Kidney tubule cell (primary cell): ENCODE measurements at regions not wholly inside any gene's neighbourhood (a gene's known extent, or its start where the extent isn't known, plus 50 kb on each side); places are given as distances from the start of the nearest gene placed in this dataset.
"Not testable (repeated sequence)": the region's sequence is repeated elsewhere in the genome, so short reads cannot be mapped to it uniquely, and the experiment has no call there.

Experiments used
- DNase-seq: peaks from one replicate; pipeline ENCODE4 v3.0.0-alpha.2; 2018; ENCODE audit warnings: low spot score

DNA sequence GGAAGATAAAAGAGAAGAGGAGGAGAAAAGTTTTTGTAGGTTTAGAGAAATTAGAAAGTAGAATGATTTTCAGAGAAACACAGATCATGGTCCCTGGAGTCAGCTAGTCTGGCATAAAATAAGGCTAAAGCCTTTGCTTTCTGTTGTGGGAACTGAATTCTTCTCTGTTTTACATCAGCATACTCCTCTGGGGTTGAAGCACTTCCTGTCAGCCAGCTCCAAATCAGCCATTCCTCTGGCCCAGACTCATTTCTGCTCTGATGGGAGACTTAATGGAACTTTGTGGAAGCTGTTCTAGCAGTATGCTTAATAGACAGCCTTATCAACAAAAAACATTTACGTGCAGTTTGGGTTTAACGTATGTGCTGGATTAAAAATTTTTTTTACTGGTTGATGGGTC is 143.2 kb downstream of the HMHB1 start:
- no peak for DNase-seq

DNA sequence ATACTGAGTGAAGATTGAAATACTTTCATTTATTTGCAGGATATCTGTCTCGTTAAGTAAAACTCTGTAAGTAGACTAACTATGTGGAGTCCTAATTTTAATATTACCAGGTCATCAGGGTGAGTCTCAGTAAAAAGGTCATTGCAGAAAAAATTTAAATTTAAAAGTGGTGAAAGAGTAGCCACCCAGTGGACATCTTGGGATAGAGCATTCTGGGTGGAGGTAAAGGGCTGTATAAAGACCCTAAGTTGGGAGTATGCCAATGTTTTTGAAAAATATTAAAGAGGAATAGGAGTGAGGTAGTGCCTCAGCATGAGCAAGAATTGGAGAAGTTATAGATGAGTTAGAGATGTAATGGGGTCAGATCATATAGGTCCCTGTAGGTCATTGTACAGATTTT is 145.5 kb downstream of the HMHB1 start:
- no peak for DNase-seq

DNA sequence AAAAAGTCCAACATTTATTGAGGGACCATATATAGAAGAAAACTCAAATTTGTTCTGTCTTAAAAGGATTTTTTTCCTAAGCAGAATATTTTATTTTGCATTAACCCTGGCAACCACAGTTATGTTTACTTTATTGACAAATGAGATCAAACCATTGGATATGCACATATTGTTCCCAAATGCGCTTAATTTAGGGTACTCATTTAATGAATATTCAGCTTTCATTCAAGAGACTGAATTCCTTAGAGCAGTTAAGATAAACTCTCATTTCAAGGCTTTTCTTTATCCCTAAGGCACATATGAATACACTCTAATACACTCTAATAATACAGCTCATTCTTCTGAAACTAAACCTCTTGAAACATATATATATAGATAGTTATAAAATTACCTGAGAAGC is 150.2 kb downstream of the HMHB1 start:
- no peak for DNase-seq

DNA sequence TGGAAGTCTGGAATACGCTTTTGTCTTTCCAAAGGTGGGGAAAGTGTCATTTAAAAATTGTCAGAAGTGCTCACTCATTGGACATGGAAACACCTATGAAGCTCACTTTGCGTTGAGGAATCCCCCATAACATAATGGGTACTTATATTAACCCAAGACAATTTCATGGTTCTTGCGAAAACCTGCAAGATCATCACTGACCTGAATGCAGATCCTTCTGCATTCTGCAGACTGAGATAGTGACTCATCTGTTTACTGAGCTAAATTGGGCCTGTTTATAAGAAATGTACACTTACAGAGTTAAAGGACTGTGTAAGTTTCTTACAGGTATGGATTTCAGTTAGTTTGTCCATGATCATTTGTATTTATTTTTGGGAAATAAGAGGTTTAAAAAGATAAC is 153.0 kb downstream of the HMHB1 start:
- DNase-seq: no peak

DNA sequence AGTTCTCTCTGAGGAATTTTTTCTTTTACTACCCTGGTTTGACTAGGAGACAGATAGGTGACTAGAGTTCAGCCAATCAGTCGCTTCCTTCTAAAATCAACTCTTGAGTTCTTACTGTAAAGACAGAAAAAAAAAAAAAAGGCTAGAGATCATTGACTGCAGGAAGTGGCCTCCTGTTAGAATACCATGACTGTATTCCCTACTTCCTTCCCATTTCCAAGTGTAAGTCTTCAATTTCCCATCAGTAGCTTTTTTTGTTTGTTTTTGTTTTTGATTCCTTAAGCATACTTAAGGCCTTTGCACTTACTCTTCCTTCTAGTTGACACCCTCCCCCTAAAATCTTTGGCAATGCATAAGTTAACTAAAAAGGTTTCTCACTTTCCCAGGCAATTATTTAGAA is 154.3 kb downstream of the HMHB1 start:
- no peak for DNase-seq

DNA sequence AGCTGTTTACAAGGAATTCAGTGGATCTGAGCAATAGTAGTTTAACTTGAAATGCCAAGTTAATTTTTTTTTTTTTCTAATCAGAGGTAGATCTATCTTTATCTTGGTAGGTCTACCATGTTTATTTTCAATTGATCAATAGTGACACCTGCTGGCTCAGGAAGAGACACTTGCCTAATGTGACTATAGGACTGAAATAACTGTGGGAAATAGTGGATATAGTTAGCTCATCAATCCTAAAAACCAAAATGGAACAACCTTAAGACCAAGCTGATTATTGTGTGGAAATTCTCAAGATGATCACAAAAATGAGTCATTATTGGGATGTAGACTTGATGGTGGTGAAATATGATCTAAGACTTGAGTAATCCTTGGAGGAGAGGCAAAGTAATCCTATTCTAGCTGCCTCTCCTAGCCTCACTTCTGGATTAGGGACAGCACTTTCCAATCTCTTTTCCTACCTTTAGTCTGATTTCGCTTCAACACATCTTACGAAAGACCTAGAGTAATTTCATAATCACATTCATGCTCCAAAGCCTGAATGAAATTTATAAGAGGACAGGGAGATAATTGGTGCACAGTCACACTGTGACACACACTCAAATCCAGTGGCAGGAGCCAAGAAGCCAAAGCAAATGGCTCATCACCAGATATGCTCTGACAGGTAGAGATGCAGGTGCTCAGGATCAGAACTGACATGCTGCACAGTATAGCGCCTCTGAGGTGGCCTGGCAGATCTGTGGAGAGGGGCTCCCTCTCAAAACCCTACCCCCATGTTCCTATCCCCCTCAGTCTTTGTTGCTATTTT is 156.3 kb downstream of the HMHB1 start:
- peak; percentile 73 for DNase-seq

DNA sequence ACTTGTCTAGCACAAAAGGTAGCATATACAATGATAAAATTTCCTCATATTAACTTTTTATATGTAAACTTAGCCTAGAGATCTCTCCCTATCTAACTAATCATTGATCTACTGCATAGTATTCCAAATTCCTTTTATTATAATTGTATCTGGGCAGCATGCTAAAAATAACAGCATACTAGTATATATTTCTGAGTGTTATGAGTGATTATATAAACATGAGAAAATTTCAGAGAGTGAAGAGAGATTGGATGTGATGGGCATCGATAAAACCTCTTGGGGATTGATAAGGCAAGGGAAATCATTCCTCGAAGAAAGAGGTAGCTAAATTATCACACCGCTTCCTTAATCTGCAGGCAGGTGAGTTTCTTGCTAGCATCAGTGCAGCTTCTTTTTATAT is 158.2 kb downstream of the HMHB1 start:
- no peak for DNase-seq

DNA sequence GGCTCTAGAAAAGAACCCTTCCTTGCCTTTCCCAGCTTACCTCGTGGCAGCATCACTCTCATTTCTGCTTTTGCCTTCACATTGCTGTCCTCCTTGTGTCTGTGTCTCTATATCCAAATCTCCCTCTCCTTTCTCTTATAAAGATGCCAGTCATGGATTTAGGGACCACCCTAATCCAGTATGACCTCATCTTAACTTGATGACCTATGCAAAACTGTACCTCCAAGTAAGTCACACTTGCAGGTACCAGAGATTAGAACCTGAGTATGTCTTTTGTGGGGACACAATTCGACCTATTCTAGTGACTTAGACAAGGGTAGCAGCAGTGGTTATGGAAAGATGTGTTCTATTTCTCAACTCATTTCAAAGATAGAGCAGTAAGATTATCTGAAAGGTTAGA is 160.1 kb downstream of the HMHB1 start:
- no peak for DNase-seq

DNA sequence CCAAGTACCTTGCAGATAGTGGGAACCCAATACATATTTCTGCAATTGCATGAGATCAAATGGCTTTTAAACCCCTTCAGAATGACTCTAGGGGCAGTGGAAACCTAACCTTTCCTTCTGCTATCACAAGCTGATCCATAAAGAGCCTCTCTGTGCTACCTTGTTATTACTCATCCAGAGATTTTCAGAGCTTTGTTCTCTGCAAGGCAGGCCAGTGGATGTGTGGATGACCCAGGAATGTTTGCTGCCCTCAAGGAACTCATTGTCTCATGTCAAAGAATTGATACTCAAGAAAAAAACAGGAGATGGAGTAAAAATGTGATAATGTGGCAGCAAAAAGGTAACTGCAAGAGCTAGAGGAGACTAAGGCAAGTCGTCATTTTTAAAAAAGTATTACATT is 164.1 kb downstream of the HMHB1 start:
- peak; percentile 82 for DNase-seq

DNA sequence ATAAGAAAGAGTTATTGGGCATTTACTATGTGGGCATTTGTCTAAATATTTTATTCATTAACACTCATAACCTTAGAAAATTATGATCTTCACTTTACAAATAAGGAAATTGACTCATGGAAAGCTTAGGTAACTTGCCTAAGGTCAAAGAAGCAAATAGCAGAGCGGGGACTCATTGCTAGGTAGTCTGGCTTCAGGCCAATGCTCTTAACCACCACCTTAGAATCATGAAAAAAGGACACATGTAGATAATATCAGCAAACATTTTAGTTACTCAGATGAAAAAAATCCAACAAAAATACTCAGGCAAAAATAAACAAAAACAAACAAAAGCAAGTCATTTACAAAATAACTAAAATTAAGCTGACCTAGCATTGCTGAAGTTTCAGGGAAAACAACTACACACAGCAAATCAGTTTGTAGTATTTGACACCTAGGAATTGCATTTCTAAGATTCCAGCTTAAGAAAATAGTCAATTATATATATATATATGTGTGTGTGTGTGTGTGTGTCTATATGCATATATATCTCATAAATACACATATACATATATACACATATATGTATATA is 166.0 kb downstream of the HMHB1 start:
- DNase-seq: peak; percentile 91

DNA sequence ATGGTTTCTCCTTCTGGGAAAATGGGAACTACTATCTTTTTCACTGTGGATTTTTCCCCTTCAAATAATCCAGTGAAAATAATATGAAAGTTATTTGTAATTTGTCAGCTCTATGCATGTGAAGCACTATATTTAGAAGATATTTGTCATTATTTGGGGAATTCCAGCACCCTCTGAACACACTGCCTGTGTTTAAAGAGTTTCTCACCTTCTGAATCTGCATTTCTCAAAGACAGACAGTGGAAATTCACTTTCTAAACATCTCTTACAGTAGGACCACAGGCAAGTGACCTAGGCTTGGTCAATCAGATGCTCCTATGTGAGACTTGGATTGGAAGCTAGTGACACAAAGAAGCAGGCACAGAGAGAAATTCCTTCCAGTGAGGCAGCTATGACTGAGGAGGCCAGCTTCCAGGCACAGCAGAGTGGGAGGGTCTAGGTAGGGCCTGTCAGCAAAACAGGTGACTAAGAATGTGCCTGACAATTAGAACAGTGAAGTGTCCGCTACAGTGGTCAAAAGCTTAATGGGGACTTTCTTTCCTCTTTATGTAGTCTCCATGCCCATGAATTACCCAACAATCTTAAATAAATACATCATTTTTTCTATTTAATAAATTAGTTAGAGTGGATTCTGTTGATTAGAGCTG is 167.2 kb downstream of the HMHB1 start:
- DNase-seq: peak; percentile 86

DNA sequence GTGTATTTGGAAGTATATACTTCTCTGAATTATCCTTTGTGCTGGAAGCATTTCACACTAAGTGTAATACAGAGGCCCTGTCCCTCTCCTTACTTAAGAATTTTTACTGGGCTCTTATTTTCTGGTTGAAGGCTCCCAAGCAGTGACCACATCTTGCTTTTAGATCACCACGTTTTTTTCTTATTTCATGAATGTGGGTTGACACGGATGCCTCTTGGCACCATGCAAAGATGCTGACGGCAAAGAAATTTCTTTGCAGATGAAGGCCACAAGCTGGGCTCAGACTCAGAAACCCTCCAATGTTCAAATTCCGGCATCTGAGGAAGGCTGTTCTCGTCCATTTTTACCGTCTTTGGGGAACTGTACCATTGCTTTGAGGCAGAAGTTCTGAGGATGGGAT is 168.5 kb downstream of the HMHB1 start:
- DNase-seq: no peak

DNA sequence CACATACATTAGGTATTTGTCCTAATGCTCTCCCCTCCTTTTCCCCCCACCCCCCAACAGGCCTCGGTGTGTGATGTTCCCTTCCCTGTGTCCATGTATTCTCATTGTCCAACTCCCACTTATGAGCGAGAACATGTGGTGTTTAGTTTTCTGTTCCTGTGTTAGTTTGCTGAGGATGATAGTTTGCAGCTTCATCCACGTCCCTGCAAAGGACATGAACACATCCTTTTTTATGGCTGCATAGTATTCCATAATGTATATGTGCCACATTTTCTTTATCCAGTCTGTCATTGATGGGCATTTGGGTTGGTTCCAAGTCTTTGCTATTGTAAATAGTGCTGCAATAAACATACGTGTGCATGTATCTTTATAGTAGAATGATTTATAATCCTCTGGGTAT is 171.0 kb downstream of the HMHB1 start:
- not testable (repeated sequence) for DNase-seq

DNA sequence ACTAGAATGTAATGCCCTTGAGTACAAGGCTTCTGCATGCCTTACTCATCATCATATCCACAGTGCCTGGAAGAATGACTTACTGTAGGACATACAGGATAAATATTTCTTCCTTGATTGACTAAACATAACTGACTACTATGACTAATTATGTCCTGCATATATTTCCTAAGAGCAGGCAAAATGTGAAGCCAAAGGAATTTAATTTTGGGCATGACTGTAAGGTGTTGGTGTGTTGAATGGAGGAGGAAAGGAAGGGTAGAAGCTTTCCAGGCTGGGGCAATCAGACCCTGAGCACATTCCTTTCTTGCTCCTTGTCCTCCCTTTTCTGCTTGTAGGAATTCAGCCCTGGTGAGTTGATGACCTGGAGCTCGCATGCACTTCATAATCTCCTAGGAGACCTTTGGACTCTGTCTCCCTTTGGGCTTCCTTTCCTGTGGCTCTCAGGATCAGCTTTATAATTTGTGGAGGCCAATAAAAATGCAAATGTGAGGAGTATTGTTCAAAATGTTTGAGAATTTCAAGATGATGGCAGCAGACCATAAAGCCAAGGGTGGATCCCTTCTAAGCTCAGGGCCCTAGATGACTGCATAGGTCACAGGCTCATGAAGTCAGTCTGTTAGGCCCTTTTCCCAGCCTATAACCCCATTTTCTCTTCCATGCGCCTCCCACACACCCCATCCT is 174.0 kb downstream of the HMHB1 start:
- peak; percentile 95 for DNase-seq

DNA sequence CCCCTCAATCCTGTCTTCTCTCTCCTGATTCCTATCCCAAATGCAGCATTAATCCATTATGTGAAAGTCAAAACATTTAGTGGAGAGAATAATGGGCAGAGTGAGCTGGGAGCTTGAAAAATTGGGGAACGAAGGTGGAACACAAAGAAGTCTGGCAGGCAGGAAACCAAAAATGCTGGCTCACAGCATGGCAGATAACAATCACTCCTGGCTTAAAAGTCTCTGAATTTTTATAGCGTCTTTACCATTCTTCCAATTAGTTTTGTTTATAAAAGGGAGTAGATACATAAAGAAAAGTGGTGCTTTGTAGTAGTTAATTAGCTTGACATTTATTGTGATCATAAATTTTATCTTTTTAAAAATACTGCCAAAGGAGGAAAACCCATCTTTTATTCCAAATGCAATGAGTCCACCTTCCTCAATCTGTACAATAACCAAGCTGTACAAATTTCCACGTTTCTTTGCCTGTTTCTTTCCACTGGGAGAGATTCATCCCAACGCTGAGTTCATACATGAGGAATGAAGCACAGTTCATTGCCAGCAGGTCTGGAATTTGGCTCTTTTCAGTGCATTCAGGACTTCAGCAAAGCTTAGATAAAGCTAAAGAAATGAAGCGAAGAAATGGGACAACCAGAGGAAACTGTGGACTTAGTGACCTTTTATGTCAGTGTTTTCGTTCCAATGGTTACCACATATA is 174.7 kb downstream of the HMHB1 start:
- peak; percentile 64 for DNase-seq

DNA sequence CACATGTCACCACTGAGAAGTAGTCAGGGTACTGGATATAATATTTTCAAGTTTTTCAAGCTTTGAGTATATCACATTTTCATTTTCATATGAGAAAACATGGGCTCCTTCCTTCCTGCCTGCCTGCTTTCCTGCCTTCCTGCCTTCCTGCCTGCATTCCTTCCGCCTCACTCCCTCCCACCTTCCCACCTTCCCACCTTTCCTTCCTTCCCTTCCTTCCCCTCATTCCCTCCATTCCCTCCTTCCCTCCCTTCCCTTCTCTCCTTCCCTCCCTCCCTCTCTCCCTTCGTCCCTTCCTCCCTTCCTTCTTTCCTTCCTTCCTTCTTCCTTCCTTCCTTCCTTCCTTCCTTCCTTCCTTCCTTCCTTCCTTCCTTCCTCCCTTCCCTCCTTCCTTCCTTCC is 175.3 kb downstream of the HMHB1 start:
- no peak for DNase-seq

DNA sequence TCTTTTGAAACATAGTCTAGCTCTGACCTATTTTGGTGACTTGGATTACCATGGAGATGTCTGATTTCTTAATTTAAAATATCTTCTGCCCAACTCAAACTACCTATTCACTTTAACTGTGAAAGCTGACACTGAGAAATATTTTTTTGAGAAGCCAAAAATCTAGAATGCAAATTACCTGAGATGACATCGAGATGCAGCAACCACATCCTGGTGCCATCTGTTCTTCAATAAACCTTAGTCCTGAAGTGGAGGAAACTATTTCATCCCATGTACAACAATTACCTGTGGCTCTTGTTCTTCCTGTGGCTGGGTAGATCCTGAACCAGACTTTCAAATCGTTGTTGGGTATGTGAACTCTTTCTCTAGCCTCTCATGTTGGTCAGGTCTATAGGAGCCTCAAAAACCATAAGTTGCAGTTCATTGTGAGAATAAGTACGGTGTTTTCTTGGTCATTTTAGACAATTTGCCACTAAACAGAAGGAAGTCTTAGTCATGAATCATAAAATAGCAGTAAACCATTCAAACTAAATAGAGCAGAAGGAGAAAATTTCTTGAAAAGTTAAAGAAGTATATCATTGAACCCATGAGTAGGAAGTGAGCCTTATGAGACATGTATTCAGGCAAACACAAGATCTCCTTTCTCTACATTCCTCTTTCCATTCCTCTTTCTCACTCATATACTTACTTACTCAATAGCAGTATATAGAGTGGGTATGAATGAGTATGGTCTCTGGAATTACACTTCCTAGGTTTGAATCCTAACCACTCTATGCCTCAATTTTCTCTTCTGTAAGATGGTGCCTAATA is 176.0 kb downstream of the HMHB1 start:
- no peak for DNase-seq

DNA sequence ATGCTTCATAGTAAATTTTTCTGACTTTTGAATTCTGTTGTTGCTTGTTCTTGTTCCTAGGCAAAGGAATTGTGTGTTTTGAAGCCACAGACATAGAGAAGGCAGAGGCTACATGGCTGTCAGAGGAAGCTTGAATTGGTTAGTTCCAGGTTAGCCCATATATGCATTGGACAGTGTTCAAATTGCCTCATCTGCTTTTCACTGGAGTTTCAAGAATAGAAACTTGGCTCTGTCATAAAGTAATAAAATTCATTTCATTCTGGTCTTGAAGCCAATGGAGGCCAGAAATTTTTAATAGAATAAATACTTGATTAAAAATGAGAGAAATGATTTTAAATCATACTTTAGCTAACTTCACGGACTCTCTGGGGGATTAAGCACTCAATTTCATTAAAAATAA is 178.0 kb downstream of the YIPF5 start:
- DNase-seq: no peak

DNA sequence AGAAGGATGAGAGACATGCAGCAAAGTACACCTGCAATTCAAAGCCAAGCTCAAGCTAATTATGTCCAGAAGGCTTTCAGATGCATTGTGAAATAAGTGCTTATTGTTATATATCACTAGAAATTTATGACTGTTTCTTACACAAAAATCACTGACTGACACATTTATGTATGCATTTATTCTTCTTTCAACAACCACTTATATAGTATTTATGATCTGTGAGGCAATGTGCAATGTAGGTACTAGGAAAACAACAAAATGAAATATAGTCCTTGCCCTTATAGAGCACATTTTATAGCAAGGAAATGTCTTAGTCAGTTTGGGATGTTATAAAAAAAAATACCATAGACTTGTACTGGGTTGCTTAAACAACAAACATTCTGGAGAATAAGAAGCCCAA is 167.6 kb downstream of the YIPF5 start:
- no peak for DNase-seq

DNA sequence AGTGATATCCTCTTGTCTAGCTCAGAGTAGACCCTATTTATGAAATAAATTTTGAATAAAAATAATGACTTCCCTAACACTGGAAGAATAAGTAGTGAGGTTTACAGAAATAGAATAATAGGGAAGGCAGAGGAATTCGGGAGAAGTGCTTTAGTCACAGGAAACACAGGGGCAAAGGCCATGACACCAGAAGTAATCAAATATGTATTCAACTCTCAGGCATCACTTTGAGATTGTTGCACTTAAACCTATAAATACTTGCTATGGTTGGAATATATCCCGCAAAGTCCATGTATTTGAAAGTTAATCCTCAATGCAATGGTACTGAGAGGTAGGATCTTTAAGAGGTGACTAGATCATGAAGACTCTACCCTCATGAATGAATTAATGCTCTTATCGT is 166.8 kb downstream of the YIPF5 start:
- no peak for DNase-seq

DNA sequence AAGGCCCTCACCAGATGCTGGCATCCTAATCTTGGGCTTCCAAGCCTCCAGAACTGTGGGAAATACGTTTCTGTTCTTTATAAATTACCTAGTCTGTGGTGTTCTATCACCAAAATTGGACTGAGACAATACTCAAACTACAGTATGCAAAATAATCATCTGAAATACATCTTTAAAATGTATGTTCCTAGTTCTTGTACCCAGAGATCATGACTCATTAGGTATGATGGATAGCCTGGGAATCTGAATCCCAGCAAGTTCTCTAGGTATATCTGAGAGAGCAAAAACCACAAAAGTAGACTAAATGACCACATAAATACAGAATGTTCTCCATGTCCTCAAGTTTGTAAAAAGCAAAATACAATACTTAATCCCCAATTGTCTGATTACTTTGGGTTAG is 166.3 kb downstream of the YIPF5 start:
- DNase-seq: no peak

DNA sequence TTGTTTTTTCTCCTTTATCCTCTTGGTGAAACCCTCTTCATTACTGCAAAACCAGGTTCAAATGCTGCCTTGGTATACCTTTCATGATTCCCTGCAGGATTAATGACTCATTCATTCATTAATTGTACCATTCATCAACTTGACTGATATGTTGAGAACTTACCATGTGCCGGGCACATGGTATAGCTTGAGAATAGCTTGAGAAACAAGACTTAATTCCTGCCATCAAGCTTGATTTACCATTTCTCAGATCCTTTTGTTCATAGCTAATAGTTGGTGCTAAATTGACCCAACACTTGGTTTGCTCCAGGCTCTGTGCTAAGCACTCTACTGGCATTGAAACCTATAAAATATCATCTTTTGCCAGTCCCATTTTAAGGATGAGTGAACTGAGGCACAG is 165.7 kb downstream of the YIPF5 start:
- no peak for DNase-seq
